Retina (tissue), 1 donor: ENCODE measurements at regions not wholly inside any gene's neighbourhood (a gene's known extent, or its start where the extent isn't known, plus 50 kb on each side); places are given as distances from the start of the nearest gene placed in this dataset.

Experiments
- DNase-seq: peaks from one replicate; pipeline ENCODE4 v3.0.0-alpha.2; 2016

GRCh38 chr15:39095218-39095879, 485.5 kb upstream of the THBS1 start:
- DNase-seq: peak; percentile 40

DNA sequence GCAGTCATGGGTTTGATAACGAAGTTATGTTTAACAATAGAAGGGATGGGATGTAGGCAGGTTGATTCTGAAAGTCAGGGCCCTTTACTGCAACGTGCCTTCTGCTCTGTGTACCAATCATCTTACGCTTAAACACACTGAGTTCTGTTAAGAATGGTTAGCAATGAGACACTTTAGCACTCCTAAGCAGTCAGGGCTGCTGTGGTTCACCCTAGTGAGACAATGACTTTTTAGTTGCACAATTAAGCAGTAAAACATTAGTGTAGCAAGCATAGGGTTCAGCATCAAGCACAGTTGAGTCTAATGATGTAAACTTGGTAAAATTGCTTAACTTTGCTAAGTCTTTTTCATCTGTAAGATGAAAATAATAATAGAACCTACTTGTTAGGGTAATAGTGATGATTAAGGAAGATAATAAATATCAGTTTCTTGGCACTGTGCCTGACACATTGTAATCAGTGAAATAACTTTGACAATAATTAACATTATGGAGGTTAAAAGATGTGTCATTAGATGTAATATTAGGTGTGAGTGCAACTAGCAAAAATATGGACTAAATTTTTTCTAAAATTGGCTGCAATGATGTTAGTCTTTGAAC, 484.2 kb upstream of the THBS1 start:
- no peak for DNase-seq

DNA sequence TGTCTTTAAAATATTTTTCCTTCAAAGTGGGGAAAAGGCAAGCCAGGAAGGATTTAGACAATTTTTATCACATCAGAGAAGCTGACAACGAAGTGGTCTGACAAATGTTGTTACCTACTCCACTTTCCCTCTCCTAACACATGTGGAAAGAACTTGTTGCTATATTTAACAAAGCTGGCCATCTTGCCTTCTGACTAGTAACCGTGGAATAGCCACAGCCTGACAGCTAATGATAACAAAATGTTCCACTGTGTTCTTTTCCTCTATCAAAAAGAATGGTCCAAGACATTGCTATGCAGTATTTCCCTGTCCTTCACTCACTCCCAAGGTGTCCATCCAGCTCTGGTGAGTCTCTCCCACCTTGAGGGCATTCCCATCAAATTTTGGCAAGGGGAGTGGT, 481.4 kb upstream of the THBS1 start:
- no peak for DNase-seq

DNA sequence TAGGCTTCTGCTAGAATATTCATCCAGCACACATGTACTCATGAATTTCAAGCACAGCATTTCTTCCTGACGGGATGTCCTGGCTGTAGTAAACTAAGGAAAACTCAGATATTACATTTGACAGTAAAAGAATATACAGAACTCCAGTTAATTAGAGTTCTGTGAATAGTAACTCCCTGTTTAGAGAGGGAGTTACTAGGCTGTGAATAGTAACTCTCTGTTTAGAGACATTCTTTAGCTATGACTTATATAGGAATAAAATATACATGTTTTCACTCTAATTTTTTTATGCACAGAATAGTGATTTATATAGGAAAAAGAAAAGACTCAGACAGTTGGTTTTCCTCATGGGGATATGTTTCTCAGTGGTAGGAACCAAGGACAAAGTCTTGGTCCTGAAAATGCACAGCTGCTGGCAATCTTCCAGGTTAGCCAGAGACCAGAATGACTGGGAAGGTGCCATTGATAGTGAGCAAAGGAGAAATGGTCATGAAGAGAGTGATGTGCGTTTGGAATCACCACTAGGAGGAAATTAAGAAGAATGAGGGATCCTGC, 480.7 kb upstream of the THBS1 start:
- DNase-seq: no peak

DNA sequence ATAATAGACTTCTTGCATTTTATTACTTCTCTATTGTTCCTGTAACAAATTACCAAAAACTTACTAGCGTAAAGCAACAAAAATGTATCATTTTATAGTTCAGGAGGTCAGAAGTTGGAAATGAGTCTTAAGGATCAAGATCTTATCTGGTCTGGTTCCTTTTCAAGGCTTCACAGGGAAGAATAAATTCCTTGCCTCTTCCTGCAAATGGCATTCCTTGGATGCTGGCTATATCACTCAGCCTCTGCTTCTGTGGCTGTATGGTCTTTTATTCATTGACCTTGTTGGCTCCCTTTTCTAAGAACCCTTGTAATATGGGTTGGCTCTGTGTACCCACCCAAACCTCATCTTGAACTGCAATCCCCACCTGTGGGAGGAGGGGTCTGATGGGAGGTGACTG, 478.4 kb upstream of the THBS1 start:
- DNase-seq: no peak

- no peak for DNase-seq
Observed at GRCh38 chr15:39106950-39107349, 473.9 kb upstream of the THBS1 start.

GRCh38 chr15:39108021-39108420, 472.9 kb upstream of the THBS1 start:
- DNase-seq: no peak

DNA sequence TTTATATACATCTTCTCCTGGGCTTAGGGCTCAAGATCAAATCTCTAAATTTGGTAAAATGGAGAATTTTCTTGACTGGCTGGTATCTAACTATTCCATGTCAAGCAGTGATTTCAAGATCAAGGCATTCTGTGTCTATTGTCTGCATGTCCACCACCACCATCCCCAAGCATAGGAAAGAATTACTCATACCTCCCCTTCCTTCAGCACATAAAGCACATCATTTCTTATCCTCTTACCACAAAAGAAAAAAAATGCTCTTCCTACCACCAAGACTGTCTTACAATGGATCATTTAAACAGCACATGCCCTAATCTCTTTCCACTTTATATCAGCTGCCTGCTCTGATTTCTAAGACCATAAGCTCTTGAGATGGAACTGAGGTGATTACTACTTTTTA, 470.5 kb upstream of the THBS1 start:
- no peak for DNase-seq

GRCh38 chr15:39110746-39111145, 470.1 kb upstream of the THBS1 start:
- no peak for DNase-seq

DNA sequence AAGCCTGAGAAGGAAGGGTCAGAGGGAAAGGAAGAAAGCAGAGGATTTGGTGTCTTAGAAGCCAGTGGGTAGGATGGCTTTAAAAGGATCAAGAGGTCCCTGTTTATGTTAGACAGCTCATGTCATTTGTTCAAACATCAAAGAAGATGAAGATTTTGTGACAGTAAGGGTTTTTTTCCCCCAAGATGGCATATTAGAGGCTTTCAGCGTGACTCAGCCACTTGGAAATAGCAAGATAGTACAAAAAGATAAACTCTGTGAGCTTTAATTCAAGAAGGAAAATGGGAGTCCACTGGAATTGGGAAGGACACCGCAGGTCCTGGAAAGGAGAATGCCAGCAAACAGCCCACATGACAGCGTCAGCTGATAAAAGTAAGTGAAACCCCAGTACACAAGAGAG, 467.1 kb upstream of the THBS1 start:
- DNase-seq: no peak

DNA sequence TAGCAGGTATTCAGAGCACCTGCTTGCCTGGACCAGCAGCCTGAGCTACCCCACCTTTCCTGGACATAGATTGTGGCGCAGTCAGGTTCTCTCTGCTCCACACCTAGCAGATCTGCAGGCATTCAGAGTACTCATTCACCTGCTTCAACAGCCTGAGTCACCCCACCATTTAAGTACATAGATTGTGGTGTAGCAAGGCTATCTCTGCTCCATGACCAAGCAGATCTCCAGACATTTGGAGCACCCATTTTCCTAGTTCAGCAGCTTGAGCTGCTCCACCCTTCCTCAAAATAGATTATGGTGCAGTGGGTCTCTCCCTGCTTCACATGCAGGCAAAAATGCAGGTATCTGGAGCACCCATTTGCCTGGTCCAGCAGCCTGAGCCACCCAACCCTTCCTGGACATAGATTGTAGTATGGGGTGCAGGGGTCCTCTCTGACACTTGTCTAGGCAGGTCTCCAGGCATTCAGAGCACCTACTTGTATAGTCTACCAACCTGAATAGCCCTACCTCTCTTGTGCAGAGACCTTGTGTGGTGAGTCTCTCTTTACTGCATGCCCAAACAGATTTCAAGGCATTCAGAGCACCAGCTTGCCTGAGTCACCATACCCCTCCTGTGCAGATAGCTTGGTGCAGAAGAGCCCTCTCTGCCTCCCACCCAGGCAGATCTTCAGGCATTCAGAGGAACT, 466.0 kb upstream of the THBS1 start:
- no peak for DNase-seq

DNA sequence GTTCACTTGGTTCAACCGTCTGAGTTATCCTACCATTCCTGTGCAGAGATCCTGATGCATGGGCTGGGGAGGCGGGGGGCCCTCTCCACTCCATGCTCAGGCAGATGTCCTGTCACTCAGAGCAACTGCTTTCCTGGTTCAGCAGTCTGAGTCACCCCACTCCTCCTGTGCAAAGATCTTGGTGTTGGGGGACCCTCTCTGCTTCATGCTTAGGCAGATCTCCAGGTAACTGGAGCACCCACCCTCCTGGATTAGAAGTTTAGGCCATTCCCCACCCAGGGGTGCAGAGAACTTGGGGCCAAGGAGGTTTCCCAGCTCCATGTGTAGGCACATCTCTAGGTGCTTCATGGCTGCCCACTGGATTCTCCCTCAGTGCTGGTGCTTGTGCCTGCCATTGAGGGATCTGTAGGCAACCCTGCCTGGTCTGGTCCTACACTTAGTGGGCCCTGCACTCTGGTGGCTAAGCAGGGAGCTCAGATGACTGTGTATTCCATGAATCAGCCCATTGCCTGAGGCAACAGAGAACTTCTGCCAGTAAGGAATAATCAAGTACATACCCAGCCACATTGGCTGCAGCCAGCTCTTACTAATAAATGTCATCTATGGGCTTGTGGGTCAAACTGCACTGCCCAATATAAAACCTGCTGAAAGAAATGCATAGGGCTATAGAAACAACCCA, 465.4 kb upstream of the THBS1 start:
- DNase-seq: no peak

- DNase-seq: no peak
Observed at GRCh38 chr15:39118510-39118909, 462.4 kb upstream of the THBS1 start.

DNA sequence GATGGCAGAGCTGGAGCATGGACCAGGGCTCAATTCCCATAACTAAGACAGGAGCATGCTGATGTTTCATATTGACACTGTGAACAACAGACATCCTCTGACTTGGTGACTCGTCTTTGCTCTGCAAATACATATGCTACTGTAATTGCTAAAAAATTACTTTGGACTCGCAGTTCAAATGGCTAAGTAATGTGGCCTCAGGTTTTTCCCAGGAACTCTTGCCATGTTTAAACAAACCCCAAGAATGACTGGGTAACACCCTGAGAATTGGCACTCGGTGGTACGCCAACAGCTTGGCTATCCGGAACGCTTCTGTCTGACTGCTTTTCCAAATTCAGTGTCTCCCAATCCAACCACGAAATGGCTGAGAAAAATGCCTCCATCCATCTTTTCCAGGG, 456.7 kb upstream of the THBS1 start:
- no peak for DNase-seq

DNA sequence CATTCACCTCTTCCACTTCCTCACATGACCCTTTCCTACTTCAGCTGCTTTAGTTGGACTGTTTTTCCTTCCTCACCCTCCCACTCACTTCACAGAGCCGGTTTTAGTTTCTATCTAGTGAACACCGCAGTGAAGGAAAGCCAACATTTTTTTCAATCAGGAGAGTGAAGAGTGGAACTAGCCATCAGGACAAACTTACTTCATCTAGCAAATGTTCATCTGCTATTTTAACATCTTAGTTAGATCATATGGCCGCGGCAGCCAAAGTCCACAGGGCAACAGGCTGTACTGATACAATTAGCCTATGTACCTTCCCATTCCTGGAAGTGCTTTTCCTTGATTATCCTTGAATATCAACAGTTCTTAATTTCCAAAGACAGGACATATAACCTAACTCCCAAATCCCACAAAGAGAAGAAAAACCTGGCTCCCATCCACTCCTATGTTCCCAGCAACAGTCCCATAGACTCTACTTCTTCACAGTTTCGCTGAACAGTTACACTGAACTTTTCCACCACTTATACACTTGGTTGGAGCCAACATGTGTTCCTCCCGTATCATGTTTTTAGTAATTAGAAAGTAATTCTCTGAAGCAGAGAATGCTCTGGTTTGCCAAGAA, 456.2 kb upstream of the THBS1 start:
- DNase-seq: no peak

DNA sequence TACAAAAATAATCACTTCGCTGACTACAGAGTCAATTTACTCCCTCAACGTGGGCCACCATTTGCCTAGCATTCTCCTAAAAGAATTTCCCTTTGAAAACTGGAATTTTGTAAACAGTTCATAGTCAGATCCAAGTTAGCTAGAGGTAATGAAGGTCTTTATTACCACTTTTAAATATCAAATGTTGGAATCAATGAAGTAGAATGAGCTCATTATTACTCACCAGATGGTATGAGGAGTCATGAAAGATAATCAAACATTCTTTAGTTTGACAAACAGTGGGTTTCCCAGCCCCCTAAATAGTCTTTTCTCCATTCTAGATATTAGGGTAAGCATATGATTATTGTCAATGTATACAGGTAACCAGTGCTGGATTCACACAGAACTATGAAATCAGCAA, 455.7 kb upstream of the THBS1 start:
- no peak for DNase-seq

DNA sequence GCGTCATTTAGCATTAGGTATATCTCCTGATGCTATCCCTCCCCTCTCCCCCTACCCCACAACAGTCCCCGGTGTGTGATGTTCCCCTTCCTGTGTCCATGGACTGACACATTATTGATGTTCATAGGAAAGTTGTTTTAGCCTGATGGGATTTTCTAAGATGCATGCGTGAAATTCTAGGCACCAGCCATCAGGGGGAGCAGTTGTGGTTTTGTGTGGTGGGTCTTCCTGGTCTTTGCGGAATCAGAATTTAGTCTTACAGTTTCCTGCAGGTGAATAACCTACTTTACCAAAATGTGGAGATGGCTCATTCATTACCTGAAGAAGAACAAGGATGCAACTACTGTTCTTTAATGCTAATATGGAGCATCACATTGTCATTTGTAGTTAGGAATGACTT, 455.0 kb upstream of the THBS1 start:
- DNase-seq: peak; percentile 4

DNA sequence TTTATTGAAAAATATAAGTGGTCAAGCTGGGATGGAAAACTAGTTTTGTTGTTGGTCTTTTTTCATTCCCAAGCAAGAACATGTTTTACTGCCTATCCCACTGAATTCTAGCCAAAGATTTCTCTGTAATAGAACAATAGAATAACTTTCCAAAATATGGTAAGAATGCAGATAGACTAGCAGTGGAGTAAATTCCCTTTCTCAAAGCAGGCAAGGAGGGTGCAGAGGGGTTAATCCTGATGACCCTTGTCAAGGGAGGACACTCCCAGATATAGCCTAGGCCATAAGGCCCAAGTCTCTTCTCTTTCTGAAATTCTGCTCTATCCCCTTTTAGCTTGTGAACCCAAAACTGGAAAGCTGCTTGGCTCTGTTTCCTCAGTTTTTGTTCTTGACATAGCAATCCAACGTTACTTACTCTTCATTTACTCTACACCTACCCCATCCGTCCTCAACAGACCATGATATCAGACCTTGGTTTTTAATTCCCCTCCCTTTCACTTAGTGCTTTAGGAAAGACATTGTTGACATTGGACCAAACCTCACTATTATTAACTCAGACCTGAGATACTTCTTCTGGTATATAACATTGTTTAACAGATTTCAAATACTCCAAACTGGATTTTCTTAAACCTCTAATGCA, 453.6 kb upstream of the THBS1 start:
- DNase-seq: no peak

DNA sequence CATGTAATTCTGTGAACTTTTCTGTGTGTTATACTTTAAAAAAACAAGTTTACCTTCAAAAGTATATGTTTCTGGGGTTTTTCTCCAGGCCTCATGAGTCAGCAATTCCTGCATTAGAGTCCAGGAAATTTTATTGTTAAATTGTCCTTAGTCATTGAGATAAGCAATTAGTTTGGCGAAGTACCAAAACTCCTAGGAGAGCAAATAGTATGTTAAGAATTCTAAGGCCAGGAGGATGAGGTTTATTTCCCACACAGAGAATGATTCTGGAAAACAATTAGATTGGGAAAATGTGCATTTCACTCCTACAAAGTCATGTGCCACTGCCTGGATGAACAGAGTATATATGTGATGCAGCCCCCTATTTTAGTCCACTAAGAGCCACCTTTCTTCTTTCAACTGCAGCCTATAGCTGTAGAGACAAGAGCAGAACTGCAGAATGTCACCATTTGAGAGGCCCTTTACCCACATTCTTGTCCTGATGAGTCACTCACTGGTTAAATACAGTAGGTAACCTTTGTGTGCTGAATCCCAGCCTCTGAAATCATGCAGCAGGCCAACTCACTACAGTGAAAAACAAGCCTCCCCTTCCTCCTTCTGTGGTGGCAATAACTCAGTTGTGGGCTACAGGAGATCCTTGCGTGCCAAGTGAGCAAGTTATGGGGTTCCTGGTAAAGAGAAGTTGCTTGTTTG, 452.8 kb upstream of the THBS1 start:
- DNase-seq: no peak

GRCh38 chr15:39128746-39129145, 452.1 kb upstream of the THBS1 start:
- no peak for DNase-seq

DNA sequence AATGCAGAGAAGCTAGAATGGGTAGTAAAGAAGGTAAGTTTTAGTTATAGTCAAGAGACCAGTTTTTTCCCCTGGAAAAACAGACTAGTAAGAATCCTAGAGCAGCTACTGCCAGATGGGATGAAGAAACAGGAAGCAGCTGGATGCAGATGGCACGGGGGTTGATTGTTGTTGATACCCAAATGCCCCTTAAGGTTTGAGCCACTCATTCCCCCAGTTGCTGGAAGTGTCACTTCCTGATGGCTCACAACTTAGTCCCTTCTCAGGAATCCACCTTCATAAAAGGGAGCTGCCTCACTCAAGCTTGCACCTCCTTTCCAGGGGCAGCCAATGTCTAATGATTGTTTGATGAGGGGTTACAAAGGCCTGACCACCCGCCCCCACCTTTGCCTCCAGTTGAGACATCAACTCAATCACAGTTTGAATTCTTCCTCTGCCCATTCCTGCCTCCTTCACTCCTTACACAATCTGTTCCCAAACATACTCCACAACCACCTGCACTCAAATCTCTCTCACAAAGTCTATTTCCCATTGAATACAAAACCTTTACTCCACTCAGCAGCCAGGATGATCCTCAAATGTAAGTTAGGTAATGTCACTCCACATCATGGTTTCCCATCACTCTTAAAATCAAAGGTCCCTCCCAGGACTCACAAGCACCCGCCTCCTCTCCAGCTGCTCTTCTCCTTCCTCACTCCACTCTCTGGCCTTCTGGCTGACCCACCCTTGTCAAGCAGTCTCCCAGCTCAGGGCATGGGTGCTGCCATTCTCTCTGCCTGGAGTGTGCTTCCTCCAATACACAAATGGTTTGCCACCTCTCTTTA, 450.1 kb upstream of the THBS1 start:
- no peak for DNase-seq
